ENCODE measurements at regions not wholly inside any gene's neighbourhood (a gene's known extent, or its start where the extent isn't known, plus 50 kb on each side); places are given as distances from the start of the nearest gene placed in this dataset.

DNA sequence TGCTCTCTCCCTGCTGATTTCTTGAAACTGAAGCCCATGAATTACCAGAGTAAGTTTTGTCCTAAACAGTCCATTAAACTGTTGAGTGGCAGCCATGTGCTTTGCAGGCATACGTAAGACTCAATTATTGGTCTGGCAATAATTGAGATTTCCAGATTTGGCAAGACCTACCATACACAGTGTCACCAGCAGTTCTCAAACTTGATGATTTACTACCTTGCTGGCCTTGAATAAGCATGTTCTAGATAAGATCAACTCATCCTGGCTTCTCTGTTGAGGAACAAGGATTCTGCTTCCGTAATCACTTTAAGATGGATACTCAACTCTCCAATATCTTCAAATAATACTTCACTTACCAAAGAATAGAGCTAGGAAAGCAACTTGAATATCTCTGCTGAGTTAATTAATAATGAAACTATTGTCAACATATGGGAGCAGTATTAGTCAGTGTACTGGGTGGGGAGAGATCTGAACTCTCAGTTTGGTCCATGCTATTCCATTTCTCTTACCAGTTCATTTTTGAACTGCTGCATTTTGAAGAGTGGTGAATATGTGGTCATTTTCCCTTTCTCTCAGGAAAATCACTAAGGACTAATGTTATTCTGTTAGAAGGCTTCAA is 181.4 kb downstream of the IPMK start:
- no peaks in the 10 kb centered on the region for H3K36me3 Mint-ChIP-seq
- no peak overlapping the region for H3K4me3 Mint-ChIP-seq
- peaks cover 8% of the 10 kb centered on the region for H3K4me1 Mint-ChIP-seq
- no peak for DNase-seq (ENCODE audit: low spot score in 2 of 2, unreplicated experiment in 2 of 2)
- no peaks in the 10 kb centered on the region for H3K9me3 Mint-ChIP-seq
- H3K27ac Mint-ChIP-seq, result no peak overlapping the region
- TF ChIP-seq, protein P1, sequence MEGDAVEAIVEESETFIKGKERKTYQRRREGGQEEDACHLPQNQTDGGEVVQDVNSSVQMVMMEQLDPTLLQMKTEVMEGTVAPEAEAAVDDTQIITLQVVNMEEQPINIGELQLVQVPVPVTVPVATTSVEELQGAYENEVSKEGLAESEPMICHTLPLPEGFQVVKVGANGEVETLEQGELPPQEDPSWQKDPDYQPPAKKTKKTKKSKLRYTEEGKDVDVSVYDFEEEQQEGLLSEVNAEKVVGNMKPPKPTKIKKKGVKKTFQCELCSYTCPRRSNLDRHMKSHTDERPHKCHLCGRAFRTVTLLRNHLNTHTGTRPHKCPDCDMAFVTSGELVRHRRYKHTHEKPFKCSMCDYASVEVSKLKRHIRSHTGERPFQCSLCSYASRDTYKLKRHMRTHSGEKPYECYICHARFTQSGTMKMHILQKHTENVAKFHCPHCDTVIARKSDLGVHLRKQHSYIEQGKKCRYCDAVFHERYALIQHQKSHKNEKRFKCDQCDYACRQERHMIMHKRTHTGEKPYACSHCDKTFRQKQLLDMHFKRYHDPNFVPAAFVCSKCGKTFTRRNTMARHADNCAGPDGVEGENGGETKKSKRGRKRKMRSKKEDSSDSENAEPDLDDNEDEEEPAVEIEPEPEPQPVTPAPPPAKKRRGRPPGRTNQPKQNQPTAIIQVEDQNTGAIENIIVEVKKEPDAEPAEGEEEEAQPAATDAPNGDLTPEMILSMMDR (IDR thresholded peaks at IDR 0.05; ENCODE audit: unreplicated experiment), result no peak
- H3K27me3 Mint-ChIP-seq (ENCODE audit: low read depth), result no peaks in the 10 kb centered on the region

DNA sequence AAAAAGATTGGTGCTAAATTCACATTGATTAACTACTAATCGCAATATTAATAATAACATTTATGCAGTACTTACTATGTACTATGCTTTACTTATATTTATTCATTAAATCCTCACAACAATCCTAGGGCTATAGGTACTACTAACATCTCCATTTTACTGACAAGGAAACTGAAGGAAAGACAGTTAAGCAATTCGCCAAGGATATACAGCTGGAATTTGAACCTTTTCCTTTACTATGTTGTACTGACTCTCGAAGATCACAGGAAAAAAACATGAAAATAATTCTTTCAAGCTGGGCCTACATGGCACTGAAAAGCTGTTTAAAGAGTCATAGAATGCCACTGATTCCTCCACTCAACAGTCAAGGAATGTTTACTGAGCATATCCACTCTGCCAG is 185.4 kb downstream of the IPMK start:
- Mint-ChIP-seq H3K4me1 (no peaks in the 10 kb centered on the region), H3K27ac (no peak overlapping the region), H3K27me3 (ENCODE audit: low read depth) (no peaks in the 10 kb centered on the region), H3K9me3 (no peaks in the 10 kb centered on the region), H3K4me3 (no peak overlapping the region), H3K36me3 (no peaks in the 10 kb centered on the region)
- no peak for DNase-seq (ENCODE audit: low spot score in 2 of 2, unreplicated experiment in 2 of 2)
- TF ChIP-seq, protein P1 (IDR thresholded peaks at IDR 0.05; ENCODE audit: unreplicated experiment), result no peak

DNA sequence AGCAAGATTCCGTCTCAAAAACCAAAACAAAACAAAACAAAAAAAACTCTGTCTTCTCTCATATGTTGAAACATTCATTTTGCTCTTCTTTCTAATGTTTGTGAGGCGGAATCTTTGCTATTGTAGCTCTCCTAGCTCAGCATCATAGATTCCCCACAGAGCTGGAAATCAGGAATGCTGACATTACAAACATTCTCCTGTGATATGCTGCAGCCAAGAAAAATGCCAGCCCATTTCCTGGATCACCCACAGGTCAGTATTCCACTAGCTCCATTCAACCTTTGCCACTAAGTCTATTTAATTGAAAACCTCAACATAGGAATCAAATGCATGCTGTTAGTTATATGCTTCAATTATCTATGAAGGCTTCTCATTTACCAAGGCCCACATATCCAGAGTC is 186.3 kb downstream of the IPMK start:
- Mint-ChIP-seq H3K9me3 (no peaks in the 10 kb centered on the region), H3K27ac (no peak overlapping the region), H3K4me1 (no peaks in the 10 kb centered on the region), H3K36me3 (no peaks in the 10 kb centered on the region), H3K27me3 (ENCODE audit: low read depth) (no peaks in the 10 kb centered on the region), H3K4me3 (no peak overlapping the region)
- no peak for DNase-seq (ENCODE audit: low spot score in 2 of 2, unreplicated experiment in 2 of 2)
- TF ChIP-seq, protein P1 (IDR thresholded peaks at IDR 0.05; ENCODE audit: unreplicated experiment), result no peak

DNA sequence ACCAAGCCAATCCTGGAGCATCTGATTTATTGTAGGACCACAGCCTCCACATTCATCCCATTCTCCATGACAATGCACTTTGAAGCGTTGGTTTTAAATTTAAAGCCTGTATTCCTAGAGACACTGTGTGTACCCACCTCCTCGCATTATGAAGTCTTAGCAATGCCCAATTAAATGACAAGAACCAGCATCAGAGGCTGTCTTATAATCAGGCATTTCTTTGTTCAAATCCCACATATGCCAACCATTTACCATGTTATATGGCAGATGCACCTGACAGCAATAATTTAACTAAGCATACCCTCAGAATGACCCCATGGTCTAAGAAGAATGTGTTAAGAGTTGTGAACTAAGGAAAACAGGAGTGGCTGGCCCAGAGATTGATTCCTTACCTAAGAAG is 188.2 kb downstream of the IPMK start:
- Mint-ChIP-seq H3K27me3 (ENCODE audit: low read depth) (no peaks in the 10 kb centered on the region), H3K4me3 (no peak overlapping the region), H3K4me1 (no peaks in the 10 kb centered on the region), H3K9me3 (no peaks in the 10 kb centered on the region), H3K36me3 (no peaks in the 10 kb centered on the region), H3K27ac (no peak overlapping the region)
- TF ChIP-seq, protein P1 (IDR thresholded peaks at IDR 0.05; ENCODE audit: unreplicated experiment), result no peak
- no peak for DNase-seq (ENCODE audit: low spot score in 2 of 2, unreplicated experiment in 2 of 2)

DNA sequence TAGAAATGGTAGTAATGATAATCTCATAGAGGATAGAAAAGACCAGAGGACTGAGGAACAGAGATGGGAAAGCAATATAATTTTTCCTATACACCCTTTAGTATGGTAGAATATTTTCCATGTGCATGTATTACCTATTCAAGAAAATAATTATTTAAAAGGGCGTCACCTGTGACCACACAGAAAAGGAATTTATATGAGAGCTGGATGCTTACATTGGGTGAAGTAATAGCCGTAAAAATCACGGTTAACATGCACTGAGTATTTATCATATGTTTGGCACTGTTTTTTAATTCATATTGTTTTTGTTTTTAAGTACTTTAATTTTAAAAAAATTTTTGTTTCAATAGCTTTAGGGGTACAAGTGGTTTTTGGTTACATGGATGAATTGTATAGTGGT is 195.1 kb downstream of the IPMK start:
- no peak overlapping the region for H3K4me3 Mint-ChIP-seq
- no peaks in the 10 kb centered on the region for H3K27me3 Mint-ChIP-seq (ENCODE audit: low read depth)
- no peaks in the 10 kb centered on the region for H3K4me1 Mint-ChIP-seq
- TF ChIP-seq, protein P1 (IDR thresholded peaks at IDR 0.05; ENCODE audit: unreplicated experiment), result no peak
- H3K27ac Mint-ChIP-seq, result no peak overlapping the region
- no peak for DNase-seq (ENCODE audit: low spot score in 2 of 2, unreplicated experiment in 2 of 2)
- H3K36me3 Mint-ChIP-seq, result no peaks in the 10 kb centered on the region
- H3K9me3 Mint-ChIP-seq, result no peaks in the 10 kb centered on the region

DNA sequence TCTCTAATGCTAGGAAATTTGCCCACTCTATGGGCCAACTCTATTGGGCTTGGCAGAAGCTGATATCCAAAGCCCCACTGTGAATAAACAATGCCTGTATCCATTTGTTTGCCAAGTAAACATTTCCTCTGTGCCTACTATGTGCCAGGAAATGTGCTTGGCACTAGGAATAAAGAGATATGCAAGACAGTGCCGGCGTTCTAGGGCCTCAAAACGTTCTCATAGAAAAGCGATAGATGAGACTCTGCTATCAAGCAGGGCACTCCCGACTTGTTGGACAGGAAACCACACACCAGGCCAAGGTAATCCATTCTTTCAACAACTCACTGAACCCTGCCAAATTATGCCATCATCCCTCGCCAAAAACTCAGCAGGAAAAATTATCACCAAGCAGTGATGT is 196.7 kb downstream of the IPMK start:
- Mint-ChIP-seq H3K36me3 (no peaks in the 10 kb centered on the region), H3K4me1 (no peaks in the 10 kb centered on the region), H3K4me3 (no peak overlapping the region), H3K27me3 (ENCODE audit: low read depth) (peaks cover 2% of the 10 kb centered on the region), H3K9me3 (no peaks in the 10 kb centered on the region), H3K27ac (no peak overlapping the region)
- TF ChIP-seq, protein P1 (IDR thresholded peaks at IDR 0.05; ENCODE audit: unreplicated experiment), result no peak
- no peak for DNase-seq (ENCODE audit: low spot score in 2 of 2, unreplicated experiment in 2 of 2)
